Ishikawa (cell line): ENCODE measurements at regions not wholly inside any gene's neighbourhood (a gene's known extent, or its start where the extent isn't known, plus 50 kb on each side); places are given as distances from the start of the nearest gene placed in this dataset.

Source experiments
- CEBPB ChIP-seq: IDR thresholded peaks from 2 replicates; pipeline ENCODE4 v1.6.1; 2012
- CREB1 ChIP-seq: IDR thresholded peaks from 2 replicates; pipeline ENCODE4 v1.6.1; 2012; ENCODE audit warnings: low read depth
- EGR1 ChIP-seq: IDR thresholded peaks from 2 replicates; pipeline ENCODE4 v1.6.1; 2012
- EP300 ChIP-seq: IDR thresholded peaks from 2 replicates; pipeline ENCODE4 v1.6.1; 2012; ENCODE audit warnings: borderline replicate concordance
- FOXM1 ChIP-seq: IDR thresholded peaks from 2 replicates; pipeline ENCODE4 v1.6.1; 2012; ENCODE audit warnings: low read depth, borderline replicate concordance
- NFIC ChIP-seq: IDR thresholded peaks from 2 replicates; pipeline ENCODE4 v1.6.1; 2012
- RAD21 ChIP-seq: IDR thresholded peaks from 2 replicates; pipeline ENCODE4 v1.6.1; 2012; ENCODE audit warnings: low read depth
- TAF1 ChIP-seq: IDR thresholded peaks from 2 replicates; pipeline ENCODE4 v1.6.1; 2012; ENCODE audit warnings: low read depth, mild to moderate bottlenecking
- TCF12 ChIP-seq: IDR thresholded peaks from 2 replicates; pipeline ENCODE4 v1.6.1; 2012; ENCODE audit warnings: low read depth
- TEAD4 ChIP-seq: IDR thresholded peaks from 2 replicates; pipeline ENCODE4 v1.6.1; 2012
- YY1 ChIP-seq: IDR thresholded peaks from 2 replicates; pipeline ENCODE4 v1.6.1; 2012; ENCODE audit warnings: low read depth
- ZBTB7A ChIP-seq: IDR thresholded peaks from 2 replicates; pipeline ENCODE4 v1.6.1; 2012; ENCODE audit warnings: low read depth
- TF ChIP-seq, protein P1 (sequence below): IDR thresholded peaks from 2 replicates; pipeline ENCODE4 v1.6.1; 2012
- TF ChIP-seq, protein P2 (sequence below): IDR thresholded peaks from 2 replicates; pipeline ENCODE4 v1.6.1; 2012; ENCODE audit warnings: low read depth, mild to moderate bottlenecking
- TF ChIP-seq, protein P3 (sequence below): IDR thresholded peaks from 2 replicates; pipeline ENCODE4 v1.6.1; 2012

DNA sequence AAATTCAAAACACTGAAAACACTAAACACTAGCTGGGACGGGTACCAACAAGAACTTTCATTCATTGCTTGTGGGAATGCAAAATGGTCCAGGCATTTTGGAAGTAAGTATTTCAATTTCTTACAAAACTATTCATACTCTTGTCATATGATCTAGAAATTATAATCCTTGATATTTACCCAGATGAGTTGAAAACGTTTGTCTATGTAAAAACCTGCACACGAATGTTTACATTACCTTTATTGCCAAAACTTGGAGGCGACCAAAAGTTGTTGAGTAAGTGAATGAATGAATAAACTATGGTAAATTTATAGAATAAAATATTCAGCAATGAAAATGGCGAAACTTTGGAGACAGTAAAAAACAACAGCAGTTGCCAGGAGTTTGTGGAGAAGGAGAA lies 222.1 kb upstream of the EDIL3 start:
- TF ChIP-seq FOXM1 (no peak), CREB1 (no peak), EP300 (no peak), CEBPB (no peak), RAD21 (no peak)

DNA sequence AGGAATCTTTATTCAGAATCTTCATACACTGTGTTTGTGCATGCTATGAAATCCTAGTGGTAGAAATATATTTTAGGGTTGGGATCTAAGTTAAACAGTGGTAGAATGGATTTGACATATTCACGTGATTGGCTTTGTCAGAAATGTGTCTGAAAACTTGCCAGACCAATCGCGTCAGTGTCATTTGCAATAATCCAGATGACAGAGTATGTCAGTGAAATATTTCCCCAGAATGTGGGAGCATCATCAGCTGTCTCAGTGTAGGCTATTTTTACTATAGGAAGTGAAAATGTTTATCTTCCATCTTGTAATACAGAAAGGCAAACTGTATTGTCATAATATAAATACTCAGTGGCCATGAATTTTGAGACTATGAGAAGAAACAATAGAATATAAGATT lies 220.6 kb upstream of the EDIL3 start:
- TF ChIP-seq NFIC (no peak), CEBPB (no peak), FOXM1 (no peak), RAD21 (no peak), YY1 (no peak), TAF1 (no peak), CREB1 (no peak), EP300 (no peak), EGR1 (no peak), TEAD4 (no peak), ZBTB7A (no peak), TCF12 (no peak)
- TF ChIP-seq, protein P1, sequence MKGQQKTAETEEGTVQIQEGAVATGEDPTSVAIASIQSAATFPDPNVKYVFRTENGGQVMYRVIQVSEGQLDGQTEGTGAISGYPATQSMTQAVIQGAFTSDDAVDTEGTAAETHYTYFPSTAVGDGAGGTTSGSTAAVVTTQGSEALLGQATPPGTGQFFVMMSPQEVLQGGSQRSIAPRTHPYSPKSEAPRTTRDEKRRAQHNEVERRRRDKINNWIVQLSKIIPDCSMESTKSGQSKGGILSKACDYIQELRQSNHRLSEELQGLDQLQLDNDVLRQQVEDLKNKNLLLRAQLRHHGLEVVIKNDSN, result no peak
- TF ChIP-seq, protein P2, sequence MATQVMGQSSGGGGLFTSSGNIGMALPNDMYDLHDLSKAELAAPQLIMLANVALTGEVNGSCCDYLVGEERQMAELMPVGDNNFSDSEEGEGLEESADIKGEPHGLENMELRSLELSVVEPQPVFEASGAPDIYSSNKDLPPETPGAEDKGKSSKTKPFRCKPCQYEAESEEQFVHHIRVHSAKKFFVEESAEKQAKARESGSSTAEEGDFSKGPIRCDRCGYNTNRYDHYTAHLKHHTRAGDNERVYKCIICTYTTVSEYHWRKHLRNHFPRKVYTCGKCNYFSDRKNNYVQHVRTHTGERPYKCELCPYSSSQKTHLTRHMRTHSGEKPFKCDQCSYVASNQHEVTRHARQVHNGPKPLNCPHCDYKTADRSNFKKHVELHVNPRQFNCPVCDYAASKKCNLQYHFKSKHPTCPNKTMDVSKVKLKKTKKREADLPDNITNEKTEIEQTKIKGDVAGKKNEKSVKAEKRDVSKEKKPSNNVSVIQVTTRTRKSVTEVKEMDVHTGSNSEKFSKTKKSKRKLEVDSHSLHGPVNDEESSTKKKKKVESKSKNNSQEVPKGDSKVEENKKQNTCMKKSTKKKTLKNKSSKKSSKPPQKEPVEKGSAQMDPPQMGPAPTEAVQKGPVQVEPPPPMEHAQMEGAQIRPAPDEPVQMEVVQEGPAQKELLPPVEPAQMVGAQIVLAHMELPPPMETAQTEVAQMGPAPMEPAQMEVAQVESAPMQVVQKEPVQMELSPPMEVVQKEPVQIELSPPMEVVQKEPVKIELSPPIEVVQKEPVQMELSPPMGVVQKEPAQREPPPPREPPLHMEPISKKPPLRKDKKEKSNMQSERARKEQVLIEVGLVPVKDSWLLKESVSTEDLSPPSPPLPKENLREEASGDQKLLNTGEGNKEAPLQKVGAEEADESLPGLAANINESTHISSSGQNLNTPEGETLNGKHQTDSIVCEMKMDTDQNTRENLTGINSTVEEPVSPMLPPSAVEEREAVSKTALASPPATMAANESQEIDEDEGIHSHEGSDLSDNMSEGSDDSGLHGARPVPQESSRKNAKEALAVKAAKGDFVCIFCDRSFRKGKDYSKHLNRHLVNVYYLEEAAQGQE, result no peak
- TF ChIP-seq, protein P3, sequence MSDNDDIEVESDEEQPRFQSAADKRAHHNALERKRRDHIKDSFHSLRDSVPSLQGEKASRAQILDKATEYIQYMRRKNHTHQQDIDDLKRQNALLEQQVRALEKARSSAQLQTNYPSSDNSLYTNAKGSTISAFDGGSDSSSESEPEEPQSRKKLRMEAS, result no peak

DNA sequence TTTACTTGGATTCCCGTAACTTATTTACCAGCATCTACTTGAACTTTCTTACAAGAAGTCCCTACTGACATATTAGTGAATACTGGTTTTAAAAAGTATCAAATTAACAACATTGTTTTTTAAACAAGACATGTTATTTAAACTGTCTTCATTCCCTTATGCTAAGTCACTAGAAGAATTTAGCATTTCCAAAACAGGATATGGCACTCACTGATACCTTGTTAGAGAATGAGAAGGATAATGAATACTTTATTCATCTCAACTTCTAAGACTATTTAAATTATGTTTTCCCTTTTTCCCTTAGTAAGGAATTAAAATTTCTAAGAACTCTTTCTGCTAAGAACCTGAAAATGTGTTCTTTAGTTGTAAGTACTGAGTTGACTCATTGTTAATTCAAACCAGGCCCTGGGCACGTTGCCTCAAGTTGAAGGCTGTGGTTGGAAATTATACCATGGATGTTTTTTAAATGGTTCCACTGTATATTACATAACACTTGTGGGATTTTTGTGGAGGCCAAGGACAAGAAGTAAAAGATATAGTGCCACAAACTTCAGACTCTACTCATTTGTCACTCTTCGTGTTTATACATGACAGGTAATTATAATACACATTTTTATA lies 219.0 kb upstream of the EDIL3 start:
- TF ChIP-seq TCF12 (no peak), YY1 (no peak), EGR1 (no peak), FOXM1 (no peak), NFIC (no peak), TAF1 (no peak), EP300 (no peak), CEBPB (no peak)
- TF ChIP-seq, protein P3, result no peak

DNA sequence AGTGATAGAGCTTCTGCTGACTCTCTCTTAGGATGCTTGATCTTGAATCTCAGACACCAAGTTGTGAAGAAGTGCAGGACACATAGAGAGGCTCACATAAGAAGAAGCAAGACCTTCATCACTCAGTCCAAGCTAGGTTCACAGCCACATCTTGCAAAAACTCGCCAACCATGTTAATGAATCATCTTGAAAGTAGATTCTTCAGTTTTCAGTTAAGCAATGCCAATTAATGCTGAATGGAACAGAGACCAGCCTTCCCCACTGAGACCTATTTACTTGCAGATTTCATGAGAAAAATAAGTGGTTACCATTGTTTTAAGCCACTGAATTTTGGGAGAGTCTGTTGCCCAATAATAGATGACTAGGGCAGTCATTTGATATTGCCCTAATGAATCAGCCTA lies 217.7 kb upstream of the EDIL3 start:
- TF ChIP-seq YY1 (no peak), TCF12 (no peak), NFIC (no peak), RAD21 (no peak), TEAD4 (no peak)
- TF ChIP-seq, protein P3, result no peak

DNA sequence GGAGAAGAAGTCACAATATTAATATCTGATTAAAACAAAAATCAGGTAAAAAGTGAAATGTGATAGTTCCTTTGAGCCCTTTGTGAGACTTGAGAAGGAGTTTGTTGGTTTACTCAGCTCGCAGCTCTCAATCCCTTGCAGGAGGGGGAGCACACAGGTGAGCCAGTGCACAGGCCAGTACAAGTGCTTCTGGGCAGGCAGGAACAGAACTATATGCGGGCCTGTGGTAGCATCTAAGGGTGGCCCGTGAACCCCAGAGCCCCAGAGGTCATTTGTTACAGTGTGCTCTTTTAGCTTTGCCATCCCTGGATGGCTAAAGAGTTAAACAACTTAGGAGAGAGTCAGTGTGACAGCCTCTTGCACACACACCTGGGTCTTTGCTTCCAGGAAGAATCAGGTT lies 215.3 kb upstream of the EDIL3 start:
- TF ChIP-seq RAD21 (no peak), CREB1 (no peak), EGR1 (no peak), ZBTB7A (no peak), CEBPB (no peak), TCF12 (no peak), YY1 (no peak), FOXM1 (no peak), TEAD4 (no peak), EP300 (no peak), NFIC (no peak), TAF1 (no peak)
- TF ChIP-seq, protein P1, result no peak
- TF ChIP-seq, protein P3, result no peak
- TF ChIP-seq, protein P2, result no peak

DNA sequence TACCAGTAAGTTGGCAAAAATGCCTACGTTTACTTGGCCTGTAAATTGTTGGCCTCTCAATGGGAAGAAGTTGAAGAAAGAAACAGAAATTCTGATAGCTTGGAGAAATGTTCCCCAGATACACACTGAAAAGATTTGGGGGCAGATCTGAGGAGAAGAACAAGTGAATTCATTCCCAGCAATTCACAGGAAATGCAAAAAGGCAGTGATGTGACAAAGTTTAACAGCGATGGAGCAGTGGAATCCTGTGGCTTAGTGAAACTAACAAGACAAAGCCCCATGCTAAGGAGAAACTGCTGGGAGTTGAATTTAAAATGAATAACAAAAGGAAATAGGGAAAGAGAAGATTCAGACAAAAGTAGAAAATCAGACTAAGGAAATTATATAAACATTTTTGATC lies 213.2 kb upstream of the EDIL3 start:
- TF ChIP-seq TEAD4, result no peak
- no peak for TF ChIP-seq YY1
- TF ChIP-seq FOXM1, result no peak
- TF ChIP-seq, protein P2, result no peak
- TF ChIP-seq CEBPB, result no peak
- no peak for TF ChIP-seq NFIC
- no peak for TF ChIP-seq TAF1
- TF ChIP-seq, protein P1, result no peak
- TF ChIP-seq ZBTB7A, result no peak
- no peak for TF ChIP-seq EGR1
- no peak for TF ChIP-seq EP300
- no peak for TF ChIP-seq RAD21
- TF ChIP-seq TCF12, result no peak
- TF ChIP-seq, protein P3, result no peak
- TF ChIP-seq CREB1, result no peak
